ENCODE measurements at regions not wholly inside any gene's neighbourhood (a gene's known extent, or its start where the extent isn't known, plus 50 kb on each side); places are given as distances from the start of the nearest gene placed in this dataset.

DNA sequence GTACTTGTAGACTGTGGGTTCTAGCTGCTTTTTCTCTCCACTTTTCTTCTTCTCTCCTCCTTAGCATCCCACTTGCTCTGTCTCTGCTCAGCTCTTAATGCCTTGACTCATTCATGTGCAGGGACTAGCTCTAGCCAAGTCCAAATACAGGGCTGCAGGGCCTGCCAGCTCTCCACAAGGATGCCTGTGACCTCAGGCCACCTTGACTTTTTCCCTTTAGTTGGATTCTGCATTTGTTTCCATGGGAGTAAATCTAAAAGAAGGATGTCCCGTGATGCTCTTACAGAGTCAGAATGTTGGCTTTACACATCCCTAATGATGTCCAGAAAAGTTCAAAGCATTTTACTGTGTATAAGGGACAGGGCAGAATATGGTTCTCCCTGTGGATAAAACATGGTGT is 101.8 kb upstream of the PREP start:
- no peak for DNase-seq

DNA sequence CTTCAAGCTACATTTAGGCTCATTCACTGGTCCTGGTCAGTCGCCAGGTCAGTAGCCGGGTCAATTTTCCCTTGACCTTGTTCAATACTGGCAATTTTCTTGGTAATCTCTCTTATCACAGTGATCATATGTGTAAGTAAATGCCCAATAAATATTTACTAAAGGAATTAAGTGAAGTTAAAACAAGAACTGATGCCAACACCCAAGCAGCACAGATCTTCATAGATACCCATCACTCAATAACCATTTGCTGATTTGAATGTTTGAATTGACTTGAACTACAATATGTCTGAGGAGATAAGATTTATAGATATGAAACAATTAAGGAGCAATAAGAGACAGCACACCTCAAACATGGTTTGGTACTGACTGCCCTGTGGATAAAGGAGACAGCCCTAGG is 100.8 kb upstream of the PREP start:
- DNase-seq = no peak

DNA sequence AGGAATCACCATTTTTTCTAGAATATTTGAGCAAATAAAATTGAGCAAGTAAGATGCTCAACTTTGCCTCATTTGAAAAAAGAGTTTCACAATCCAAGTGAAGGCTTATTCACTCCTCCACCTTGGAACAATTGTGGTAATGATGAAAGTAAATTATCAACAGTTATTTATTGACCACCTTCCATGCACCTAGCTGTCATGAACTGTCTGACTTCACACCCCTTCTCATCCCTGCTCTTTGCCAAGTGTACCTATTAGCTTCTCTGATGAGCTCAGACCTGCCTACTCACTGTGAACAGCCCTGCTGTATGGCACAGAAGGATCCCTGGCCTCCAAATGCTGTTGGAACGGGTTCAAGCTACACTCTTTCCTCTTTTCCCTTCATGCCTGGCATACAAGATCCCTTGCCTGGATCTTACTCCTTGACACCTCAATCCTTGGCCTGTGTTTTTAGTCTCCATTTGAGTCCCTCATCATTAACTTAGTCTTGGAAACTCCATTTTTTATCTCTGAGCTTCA is 99.0 kb upstream of the PREP start:
- DNase-seq = no peak

DNA sequence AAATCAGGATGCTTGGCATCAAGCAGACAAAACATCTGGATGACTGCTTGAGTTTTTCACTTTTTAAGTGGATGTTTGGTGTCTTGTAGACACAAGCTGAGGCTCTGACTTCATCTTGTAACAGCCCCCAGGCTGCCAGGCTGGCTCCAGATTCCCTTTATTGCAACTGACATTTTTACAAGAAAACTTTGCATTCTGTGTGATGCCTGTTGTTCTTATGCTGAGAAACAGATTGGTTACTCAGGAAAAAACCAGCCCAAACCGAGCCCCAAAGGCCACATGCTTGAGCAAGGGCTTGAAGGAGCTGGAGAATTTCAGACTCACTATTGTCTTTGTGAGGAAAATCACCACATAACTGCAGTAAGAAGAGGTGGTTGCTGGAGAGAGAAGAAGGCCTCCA is 98.4 kb upstream of the PREP start:
- DNase-seq = no peak

DNA sequence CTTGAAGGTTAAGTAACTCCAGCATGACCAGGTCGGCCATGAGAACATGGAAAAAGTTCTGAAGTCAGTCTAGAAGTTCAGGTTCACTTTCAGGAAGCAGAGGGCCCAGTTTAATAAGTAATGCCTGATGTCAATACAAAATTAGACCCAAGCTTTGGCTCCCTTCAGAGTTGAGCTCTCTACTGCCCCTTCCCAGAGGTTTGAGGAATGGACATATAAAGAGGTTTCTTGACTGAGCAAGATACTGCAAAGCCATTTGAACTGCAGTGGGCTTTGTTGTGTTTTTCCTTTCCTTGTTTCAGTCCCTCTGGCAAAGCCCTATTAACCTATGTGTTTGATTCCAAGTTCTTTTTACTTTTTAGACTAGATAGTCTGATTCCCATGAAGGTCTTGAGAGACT is 97.8 kb upstream of the PREP start:
- no peak for DNase-seq

DNA sequence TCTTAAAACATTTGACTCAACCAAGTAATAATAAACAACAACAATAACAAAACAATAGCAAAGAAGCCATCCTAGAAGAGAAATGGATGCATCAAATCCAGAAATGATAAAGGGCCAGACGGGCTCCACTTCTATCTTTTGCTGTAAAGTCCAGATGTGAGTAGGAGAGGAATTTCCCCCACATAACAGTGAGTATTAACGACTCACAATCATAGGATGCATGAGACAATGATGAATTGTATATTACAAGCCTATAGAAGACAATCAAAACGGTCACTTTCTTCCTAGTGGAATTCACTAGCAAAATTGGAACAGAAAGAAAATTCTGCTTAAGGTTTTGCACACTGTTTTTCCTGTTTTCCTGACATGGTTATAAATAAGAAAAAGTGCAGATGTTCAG is 97.0 kb upstream of the PREP start:
- DNase-seq = no peak

DNA sequence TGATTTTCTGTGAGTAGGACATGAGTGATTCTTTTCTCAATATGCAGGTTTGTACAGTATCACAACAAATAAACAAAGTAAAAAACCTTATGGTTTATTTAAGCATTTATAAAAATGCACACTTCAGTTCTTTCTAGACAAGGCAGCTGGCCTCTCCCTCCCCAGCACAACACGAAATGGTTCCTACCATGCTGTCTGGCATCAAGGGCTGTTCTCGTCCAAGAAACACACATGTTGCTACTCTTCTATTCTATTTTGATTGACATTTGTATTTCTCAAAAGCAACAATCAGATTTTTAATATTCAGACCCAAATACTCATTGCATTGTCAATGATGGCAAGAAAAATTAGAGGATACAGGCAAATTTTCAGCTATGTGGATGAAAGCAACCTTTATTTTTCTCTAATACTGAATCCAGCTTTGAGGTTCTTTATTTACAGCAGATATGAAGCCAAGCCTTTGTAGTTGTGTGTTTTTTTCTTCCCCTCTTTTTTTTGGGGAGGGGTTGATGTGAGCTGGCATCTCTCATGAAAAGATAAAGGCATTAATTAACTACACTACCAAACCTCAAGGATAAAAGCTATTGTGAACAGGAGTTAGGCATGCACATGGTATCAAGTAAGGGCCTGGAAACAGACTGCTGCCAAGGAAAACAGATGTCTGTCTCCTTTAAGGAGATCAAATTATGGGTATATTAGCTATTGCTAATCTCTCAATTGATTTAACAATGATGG is 96.4 kb upstream of the PREP start:
- DNase-seq = no peak

DNA sequence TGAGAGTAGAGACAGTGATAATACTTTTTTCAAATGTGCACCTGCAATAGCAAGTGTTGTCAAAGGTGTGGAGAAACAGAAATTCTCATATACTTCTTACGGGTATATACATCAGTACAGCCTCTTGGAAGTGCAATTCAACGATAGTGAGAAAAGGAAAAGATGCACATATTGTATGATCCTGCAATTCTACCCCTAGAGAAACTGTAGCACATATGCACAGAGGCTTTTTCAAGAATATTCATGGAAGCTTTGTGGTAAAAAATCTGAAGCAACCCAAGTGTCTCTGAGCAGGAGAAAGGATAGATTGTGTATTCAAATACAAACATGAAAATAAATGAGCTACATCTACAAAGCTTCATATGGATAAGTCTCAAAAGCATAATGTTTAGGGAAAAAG is 94.7 kb upstream of the PREP start:
- DNase-seq = no peak

DNA sequence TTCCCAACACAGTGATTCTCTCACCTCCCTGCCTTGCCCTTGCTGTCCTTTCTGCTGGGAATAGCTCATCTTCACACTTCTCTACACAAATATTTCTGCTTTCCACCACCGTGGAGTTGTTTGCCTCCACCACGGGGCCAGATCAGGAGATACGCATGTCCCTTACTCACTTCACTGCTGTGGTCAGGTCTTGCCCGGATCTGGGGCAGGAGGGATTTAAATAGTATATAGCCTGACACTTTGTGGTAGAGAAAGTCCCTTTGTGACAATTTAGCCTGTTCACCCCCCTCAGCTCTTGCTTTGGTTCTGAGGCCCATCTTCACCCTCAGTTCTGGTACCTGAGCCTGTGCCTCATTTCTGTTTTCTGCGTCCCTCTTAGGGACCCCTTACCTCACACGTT is 92.6 kb upstream of the PREP start:
- DNase-seq = no peak

DNA sequence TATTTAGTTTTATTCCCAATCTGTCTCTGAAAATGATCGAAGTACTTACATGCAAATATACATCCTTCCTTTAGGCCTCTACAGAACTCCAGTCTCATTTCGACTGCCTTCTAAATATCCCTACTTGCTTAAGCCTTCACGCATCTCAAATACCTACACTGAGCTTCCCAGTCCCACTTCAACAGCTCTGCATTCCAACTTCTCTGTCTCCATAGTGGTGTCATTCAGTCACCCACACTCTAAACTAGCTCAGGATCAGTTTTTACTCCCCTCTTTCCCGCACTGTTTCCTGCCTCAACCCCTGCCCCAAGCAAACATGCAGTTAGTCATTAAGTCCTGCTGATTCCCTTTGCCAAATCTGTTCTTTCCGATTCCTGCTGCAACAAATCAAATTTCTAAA is 91.8 kb upstream of the PREP start:
- DNase-seq = no peak

DNA sequence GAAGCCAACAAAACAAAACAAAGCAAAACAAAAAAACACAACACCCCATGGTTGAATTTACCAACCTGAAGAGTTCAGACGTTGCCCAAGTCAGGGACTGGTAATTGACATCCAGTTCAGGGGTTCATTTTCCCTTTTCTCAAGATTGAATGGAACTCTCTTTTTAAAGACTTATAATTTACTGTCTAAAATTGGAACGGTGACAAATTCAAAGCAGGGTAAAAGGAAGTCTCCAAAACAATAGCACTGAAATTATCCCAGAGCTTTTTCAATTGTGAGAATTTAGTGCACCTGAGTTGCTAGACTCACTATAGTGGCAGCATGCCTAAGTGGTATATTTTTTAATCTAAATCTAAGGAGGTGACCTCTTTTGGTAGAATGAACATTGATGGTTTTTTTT is 90.9 kb upstream of the PREP start:
- no peak for DNase-seq

DNA sequence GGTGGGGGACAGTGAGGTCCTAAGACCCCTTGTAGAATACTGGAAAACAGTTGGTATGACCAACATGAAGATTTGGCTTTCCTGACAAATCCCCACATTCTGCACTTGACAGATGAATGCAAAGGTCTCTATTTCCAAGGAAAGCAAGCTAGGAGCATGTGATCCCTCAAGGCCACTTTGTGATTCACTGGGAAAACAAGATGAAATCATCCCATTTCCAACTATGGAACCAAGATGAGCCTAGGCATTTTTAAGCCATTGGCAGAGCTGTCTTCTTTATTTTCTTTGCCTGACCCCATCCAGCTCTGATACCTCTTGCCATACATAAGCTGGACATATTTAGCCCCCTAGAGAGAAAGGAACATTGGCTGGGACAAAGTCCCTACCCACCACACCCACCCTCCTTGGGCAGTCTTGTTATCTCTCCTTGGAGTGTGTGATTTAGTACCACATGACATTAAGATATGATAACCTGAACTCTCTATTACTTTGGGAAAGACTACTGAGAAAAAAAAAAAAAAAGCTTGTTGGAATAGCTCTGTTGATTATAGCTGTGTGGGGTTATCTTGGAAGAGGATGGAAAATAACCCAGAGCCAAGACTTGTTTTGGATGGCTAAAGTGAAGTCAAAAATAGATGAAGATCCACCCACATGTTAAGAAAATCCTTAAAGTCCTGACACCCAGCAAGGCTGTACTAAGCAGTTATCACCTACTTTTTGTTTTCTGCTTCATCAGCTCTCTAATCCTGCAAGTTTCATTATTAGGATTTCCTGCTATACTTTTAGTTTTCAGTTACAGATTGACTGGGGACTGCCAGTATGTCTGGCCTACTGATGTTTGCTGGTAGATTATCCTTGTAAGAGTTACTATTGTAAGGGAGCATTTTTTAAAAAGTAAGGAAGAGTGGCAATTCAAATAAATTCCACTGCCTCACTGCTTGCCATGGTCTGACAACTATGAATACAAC is 90.1 kb upstream of the PREP start:
- no peak for DNase-seq

DNA sequence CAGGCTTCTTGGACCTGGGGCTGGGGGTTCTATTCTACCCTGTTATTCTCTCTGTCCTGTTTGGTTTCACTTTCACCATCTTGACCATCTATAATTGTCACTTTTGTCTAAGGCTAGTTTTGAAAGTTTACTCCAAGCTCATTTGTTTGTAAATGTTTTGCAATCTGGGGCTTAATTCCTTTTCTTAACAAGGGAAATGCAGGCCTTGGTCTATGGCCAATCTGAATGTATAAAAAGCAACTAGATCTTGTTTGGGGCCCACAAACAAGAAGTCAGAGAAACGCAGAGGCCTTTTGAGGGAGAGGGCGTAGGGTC is 86.3 kb upstream of the PREP start:
- DNase-seq = no peak

DNA sequence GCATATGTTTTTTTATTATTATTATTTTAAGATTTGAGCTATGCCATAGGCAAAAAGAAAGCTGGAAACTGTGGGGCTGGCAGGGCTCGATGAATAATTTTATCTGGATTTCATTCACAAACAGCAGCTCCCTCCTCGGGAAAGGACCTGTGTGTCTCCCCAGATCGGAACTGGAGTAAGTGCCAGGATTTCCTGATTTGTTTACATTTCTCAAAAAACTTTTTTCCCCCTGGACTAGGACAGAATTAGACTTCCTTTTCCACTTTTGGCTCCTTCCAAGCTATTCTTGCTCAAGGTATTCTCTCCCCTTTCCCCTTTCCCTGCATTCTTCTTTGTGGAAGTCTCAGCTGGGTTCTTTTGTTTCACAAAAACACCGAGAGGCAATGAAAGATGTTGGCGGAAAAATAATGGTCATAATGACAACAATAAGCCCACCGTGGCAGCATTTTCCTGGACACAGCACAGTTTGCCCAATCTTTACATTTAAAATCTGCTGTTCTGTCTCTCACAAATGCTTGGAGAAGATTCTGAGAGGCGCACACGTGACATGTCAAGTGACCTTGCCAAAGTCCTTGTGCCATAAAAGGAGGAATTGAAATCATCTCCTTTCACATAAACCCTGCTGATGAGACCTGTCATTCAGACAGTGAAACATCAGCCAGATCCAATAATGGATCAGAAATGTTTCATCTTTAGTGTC is 85.8 kb upstream of the PREP start:
- DNase-seq = no peak

DNA sequence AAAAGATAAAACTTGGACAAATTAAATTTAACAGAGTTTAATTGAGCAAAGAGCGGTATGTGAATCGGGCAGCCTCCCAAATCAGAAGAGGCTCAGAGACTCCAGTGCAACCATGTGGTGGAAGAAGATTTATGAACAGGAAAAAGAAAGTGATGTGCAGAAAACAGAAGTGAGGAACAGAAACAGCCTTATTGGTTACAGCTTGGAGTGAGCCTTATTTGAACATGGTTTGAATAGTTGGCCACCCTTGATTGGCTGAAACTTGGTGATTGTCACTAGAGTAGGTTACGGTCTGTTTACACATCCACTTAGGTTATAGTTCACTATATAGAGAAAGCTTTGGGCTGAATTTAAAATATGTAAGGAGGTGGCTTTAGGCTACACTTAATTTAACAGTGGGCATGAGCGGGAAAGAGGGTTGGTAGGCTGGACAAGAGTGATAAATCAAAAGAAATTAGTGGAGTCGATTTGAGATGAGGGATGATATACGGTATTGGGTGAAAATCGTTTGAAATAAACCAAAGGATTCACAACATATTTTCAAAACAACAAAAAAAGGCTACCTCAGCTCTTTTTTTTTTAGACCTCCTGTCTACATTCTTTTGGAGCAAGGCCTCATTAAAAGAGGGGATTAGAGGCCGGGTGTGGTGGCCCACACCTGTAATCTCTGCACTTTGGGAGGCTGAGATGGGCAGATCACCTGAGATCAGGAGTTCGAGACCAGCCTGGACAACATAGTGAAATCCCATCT is 84.3 kb upstream of the PREP start:
- no peak for DNase-seq

DNA sequence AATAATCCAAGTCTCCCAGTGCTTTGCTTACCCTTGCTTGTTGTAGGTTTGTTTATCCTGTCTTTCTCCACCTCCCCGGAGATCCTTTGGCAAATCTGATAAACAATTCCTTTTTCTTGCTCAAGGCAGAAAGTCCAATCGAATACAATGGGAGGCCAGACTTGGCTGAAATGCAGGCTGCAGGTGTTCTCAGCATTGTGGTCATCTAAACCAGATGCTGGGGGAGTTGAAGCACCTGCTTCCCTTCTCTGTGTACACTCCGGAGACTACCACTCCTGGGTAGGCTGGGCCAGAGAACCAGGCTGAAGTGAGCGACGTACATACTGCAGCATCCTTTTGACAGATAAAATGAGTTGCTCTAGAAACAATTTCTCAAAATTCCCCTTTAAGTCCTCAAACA is 82.6 kb upstream of the PREP start:
- DNase-seq = peak; percentile 11

DNA sequence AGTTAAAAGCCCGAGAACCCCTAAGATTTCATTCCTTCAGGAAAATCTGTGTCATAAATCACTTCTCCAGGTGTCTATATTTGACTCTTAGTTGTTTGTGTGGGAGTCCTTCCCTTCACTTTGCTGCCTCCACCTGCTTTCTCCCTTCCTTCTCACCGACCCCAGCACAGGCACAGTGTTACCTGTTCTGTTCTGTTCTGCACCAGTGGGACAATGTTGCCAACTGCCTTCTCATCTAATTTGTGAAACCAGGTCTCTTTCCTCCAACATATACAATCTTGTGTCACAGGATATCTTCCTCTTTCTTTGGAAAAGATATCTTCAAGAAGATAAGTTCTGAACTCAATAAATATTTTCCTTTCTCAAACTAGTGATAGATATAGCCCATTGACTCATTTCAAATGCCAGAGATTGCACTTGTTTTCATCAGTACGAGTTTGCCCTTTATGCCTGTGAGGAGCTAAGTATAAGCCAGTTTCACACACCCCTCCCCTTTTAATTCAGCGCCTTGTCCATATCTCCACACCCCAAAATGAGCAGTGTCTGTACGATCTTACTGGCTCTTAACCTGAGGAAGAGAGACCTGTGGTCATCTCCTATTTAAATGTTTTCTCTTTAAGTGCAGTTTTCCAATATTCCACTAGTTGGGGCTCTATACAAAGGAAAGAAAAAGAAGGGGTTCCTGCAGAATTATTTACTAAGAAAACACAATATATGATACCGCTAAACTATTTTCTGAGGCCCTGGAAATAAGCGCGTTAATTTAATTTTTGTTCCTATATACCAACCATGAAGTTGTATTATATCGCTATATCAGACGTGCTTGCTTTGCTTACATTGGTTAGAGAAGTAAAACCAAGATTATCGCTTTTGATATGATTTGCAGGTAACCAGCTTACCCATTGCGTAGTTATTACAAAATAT is 81.6 kb upstream of the PREP start:
- peak; percentile 15 for DNase-seq

DNA sequence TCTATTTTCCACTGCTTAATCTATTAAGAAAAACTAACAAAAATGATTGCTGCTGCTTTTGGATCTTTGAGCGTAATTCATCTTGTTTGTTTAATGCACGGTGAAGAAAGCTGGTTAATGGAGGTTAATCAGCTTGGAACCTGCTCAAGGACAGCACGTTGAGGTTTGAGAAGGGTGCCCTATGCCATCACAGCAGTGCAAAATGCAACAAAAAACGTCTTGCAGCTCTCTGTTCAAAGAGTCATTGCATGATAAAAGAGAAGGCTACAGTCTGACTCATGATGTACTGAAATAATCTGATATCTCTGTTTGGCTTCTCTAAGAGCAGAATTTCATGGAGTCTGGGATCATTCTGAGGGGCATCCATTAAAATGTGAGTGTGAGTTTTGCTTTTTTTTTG is 80.6 kb upstream of the PREP start:
- no peak for DNase-seq

DNA sequence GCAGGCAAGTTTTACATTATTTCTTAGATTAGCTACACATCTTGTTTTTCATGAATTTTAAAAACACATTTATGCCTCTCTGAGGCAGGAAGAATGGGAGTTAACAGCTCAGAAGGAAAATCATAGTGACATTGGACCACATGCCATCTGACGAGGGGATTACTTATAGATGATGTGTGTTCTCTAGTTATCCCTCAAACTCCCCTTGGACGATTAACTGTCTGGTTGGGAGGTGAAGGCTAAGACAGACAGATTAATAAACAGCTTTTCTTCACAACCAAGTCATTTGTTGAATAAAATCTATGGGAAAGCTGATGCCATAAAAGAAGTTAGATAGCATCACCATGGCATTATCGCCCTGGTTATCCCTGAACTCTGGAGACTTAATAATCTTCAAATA is 80.0 kb upstream of the PREP start:
- DNase-seq = no peak

DNA sequence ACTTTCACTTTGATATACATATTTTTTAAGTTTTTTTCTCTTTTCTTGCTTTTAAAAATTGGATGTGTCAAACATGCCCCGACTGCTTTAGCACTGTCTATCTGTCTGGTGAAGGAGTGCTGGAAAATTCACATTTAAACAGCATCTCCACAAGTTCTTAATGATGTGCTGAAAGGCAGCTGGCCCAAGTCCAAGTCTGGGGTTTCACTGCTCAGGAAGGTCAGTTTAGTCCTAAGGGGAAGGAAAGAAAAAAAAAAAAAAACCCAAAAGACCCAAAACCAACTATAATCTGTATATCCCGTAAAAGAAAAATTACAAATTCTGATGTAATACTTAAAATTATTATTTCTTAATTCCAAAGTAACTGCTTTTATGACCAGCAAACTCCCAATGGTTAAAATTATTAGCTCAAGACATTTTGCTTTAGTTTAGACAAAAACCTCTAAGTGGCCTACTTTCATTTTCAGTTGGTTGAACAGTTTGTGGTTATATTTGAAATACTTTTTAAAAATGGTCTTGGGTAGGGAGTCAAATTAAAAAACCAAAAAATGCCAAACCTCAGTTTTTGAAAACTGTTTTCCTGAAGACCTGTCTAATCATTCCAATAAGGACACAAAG is 79.5 kb upstream of the PREP start:
- DNase-seq = no peak

DNA sequence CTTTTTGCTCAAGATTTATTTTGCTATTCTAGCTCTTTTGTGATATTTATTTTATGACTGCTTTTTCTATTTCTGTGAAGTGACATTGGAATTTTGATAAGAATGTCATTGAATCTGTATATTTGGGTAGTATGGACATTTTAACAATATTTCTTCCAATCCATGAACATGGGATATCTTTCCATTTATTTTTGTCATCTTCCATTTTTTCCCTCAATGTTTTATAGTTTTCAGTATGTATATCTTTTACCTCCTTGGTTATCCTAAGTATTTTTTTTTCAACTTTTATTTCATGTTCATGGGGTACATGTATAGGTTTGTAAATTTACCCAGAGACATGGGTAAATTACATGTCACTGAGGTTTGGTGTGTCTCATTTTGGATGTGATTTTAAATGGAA is 74.1 kb upstream of the PREP start:
- DNase-seq = no peak

All from NCI-H1417 treated with DMSO at 0.1 percent for 48 hours (cell line).